ENCODE measurements at regions not wholly inside any gene's neighbourhood (a gene's known extent, or its start where the extent isn't known, plus 50 kb on each side); places are given as distances from the start of the nearest gene placed in this dataset.

GRCh38 chr11:29125606-29126005 is 891.2 kb downstream of the KCNA4 start:
- Histone ChIP-seq H3F3A (ENCODE audit: control insufficient read depth, insufficient read depth) (no peaks in the 10 kb centered on the region), H3K9me3 (ENCODE audit: control insufficient read depth, insufficient read depth, low read length) (no peaks in the 10 kb centered on the region)

GRCh38 chr11:29124470-29124869 is 892.4 kb downstream of the KCNA4 start:
- Histone ChIP-seq H3K36me3 (ENCODE audit: control insufficient read depth, low read length) (no peaks in the 10 kb centered on the region), H3K4me2 (ENCODE audit: low read length) (no peak overlapping the region), H3K79me2 (ENCODE audit: control insufficient read depth, low read length) (no peaks in the 10 kb centered on the region), H3K27ac (ENCODE audit: low read depth, low read length) (no peak overlapping the region), H3K4me3 (ENCODE audit: low read length) (no peak overlapping the region), H3K9me2 (replicated peaks; ENCODE audit: control insufficient read depth, low read length) (no peaks in the 10 kb centered on the region), H3F3A (ENCODE audit: control insufficient read depth, insufficient read depth) (no peaks in the 10 kb centered on the region), H3K27me3 (ENCODE audit: control insufficient read depth, low read length) (no peaks in the 10 kb centered on the region), H4K20me1 (ENCODE audit: control insufficient read depth, insufficient read depth, low read depth, low read length) (no peaks in the 10 kb centered on the region), H3K9me3 (ENCODE audit: control insufficient read depth, insufficient read depth, low read length) (no peaks in the 10 kb centered on the region), H3K4me1 (ENCODE audit: control insufficient read depth, low read length) (no peaks in the 10 kb centered on the region)
- no peak for TF ChIP-seq EZH2phosphoT487 (IDR thresholded peaks at IDR 0.05; ENCODE audit: borderline replicate concordance, low read length)

More at GRCh38 chr11:29125606-29126005, 891.2 kb downstream of the KCNA4 start:
- no peaks in the 10 kb centered on the region; the same call in 1 of the 2 replicates for H3K9me2 ChIP-seq (replicated peaks; ENCODE audit: control insufficient read depth, low read length)
- no peaks in the 10 kb centered on the region for H4K20me1 ChIP-seq (ENCODE audit: control insufficient read depth, insufficient read depth, low read depth, low read length)
- no peak overlapping the region for H3K4me2 ChIP-seq (ENCODE audit: low read length)
- no peak overlapping the region for H3K27ac ChIP-seq (ENCODE audit: low read depth, low read length)
- no peaks in the 10 kb centered on the region for H3K27me3 ChIP-seq (ENCODE audit: control insufficient read depth, low read length)
- H3K36me3 ChIP-seq (ENCODE audit: control insufficient read depth, low read length), result no peaks in the 10 kb centered on the region
- no peak for TF ChIP-seq EZH2phosphoT487 (IDR thresholded peaks at IDR 0.05; ENCODE audit: borderline replicate concordance, low read length)
- TF ChIP-seq, protein P1, sequence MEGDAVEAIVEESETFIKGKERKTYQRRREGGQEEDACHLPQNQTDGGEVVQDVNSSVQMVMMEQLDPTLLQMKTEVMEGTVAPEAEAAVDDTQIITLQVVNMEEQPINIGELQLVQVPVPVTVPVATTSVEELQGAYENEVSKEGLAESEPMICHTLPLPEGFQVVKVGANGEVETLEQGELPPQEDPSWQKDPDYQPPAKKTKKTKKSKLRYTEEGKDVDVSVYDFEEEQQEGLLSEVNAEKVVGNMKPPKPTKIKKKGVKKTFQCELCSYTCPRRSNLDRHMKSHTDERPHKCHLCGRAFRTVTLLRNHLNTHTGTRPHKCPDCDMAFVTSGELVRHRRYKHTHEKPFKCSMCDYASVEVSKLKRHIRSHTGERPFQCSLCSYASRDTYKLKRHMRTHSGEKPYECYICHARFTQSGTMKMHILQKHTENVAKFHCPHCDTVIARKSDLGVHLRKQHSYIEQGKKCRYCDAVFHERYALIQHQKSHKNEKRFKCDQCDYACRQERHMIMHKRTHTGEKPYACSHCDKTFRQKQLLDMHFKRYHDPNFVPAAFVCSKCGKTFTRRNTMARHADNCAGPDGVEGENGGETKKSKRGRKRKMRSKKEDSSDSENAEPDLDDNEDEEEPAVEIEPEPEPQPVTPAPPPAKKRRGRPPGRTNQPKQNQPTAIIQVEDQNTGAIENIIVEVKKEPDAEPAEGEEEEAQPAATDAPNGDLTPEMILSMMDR (IDR thresholded peaks at IDR 0.05; ENCODE audit: low read depth, low read length, poor library complexity, severe bottlenecking), result no peak
- no peaks in the 10 kb centered on the region for H3K79me2 ChIP-seq (ENCODE audit: control insufficient read depth, low read length)
- H3K4me1 ChIP-seq (ENCODE audit: control insufficient read depth, low read length), result no peaks in the 10 kb centered on the region
- H3K4me3 ChIP-seq (ENCODE audit: low read length), result no peak overlapping the region

DNA sequence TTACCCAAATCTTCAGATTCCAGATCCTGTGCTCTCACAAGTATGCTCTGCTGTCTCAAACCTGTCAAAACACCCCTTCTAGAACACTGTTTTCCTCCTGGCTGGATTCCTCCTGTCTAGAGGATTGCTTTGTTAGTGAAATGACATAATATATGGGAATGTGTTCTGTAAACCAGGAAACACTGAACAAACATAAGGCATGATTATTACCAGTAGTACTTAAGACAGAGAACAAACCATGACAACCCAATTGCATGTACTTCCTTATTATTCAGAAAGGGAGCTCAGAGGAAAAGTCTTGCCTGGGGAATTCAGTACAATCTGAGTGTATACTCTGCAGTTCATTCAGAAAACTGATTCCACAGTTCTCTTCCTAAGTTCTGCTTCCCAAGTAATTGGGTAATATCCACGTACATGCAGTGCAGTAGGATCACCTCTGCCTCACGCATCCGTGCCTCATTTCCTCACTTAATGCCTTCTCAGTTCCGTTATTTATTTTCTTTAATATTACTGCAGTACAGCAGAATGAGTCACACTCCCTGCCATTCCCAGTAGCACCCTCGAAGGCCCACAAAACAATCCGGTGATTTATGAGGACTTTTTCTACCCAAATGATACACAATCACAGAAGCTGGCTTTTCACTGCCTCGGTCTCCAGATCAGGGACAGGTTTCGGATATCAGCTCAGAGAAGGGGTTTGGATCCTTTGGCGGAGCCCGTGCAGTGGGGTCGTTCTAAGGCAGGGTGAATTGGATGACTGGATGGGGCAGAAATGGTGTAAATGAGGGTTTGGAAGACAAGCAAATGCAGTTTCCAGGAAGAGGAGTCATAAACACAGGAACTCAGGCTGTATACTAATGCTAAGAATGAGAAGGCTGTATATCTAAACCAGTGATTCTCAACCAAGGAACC is 896.9 kb downstream of the KCNA4 start:
- no peaks in the 10 kb centered on the region for H4K20me1 ChIP-seq (ENCODE audit: control insufficient read depth, insufficient read depth, low read depth, low read length)
- H3K4me2 ChIP-seq (ENCODE audit: low read length), result no peak overlapping the region
- H3F3A ChIP-seq (ENCODE audit: control insufficient read depth, insufficient read depth), result no peaks in the 10 kb centered on the region
- H3K27ac ChIP-seq (ENCODE audit: low read depth, low read length), result no peak overlapping the region
- no peak overlapping the region for H3K4me3 ChIP-seq (ENCODE audit: low read length)
- H3K9me3 ChIP-seq (ENCODE audit: control insufficient read depth, insufficient read depth, low read length), result no peaks in the 10 kb centered on the region
- H3K79me2 ChIP-seq (ENCODE audit: control insufficient read depth, low read length), result no peaks in the 10 kb centered on the region
- no peaks in the 10 kb centered on the region for H3K27me3 ChIP-seq (ENCODE audit: control insufficient read depth, low read length)
- no peak for TF ChIP-seq EZH2phosphoT487 (IDR thresholded peaks at IDR 0.05; ENCODE audit: borderline replicate concordance, low read length)
- no peaks in the 10 kb centered on the region for H3K9me2 ChIP-seq (replicated peaks; ENCODE audit: control insufficient read depth, low read length)
- no peaks in the 10 kb centered on the region for H3K36me3 ChIP-seq (ENCODE audit: control insufficient read depth, low read length)
- no peaks in the 10 kb centered on the region for H3K4me1 ChIP-seq (ENCODE audit: control insufficient read depth, low read length)

- Histone ChIP-seq H3K27me3 (ENCODE audit: control insufficient read depth, low read length) (no peaks in the 10 kb centered on the region), H3K4me3 (ENCODE audit: low read length) (no peak overlapping the region), H3F3A (ENCODE audit: control insufficient read depth, insufficient read depth) (no peaks in the 10 kb centered on the region), H3K36me3 (ENCODE audit: control insufficient read depth, low read length) (no peaks in the 10 kb centered on the region), H3K9me3 (ENCODE audit: control insufficient read depth, insufficient read depth, low read length) (no peaks in the 10 kb centered on the region), H3K27ac (ENCODE audit: low read depth, low read length) (no peak overlapping the region), H3K9me2 (replicated peaks; ENCODE audit: control insufficient read depth, low read length) (no peaks in the 10 kb centered on the region), H3K79me2 (ENCODE audit: control insufficient read depth, low read length) (no peaks in the 10 kb centered on the region), H3K4me1 (ENCODE audit: control insufficient read depth, low read length) (no peaks in the 10 kb centered on the region), H3K4me2 (ENCODE audit: low read length) (no peak overlapping the region), H4K20me1 (ENCODE audit: control insufficient read depth, insufficient read depth, low read depth, low read length) (no peaks in the 10 kb centered on the region)
- TF ChIP-seq EZH2phosphoT487 (IDR thresholded peaks at IDR 0.05; ENCODE audit: borderline replicate concordance, low read length), result no peak
- TF ChIP-seq, protein P1 (IDR thresholded peaks at IDR 0.05; ENCODE audit: low read depth, low read length, poor library complexity, severe bottlenecking), result no peak
Observed at GRCh38 chr11:29119116-29119515, 897.7 kb downstream of the KCNA4 start.

Measured in DOHH2 (cell line).